Left lung (tissue), 4 donors: ENCODE measurements at regions not wholly inside any gene's neighbourhood (a gene's known extent, or its start where the extent isn't known, plus 50 kb on each side); places are given as distances from the start of the nearest gene placed in this dataset.

ENCODE experiments used
- ATAC-seq: fragments of 200-7000 bp; cut with Tn5 transposase; one replicate; pipeline ENCODE4 v1.9.1; 2020; ENCODE audit warnings: moderate library complexity
- DNase-seq, 4 donors: peaks; one replicate each; pipeline ENCODE4 v3.0.0-alpha.2; 2013 to 2020
- H3K27ac ChIP-seq, 2 donors: fragments of 200-600 bp; sonication (generic) in 1 of 2; one replicate each; pipeline versions ENCODE4 v1.5.0 to v1.8.0; 2020 to 2021
- H3K27me3 ChIP-seq, 2 donors: fragments of 200-600 bp; sonication (generic) in 1 of 2; one replicate each; pipeline versions ENCODE4 v1.5.0 to v1.8.0; 2020 to 2021
- H3K36me3 ChIP-seq, 2 donors: fragments of 200-600 bp; sonication (generic) in 1 of 2; one replicate each; pipeline versions ENCODE4 v1.5.0 to v1.8.0; 2020 to 2021
- H3K4me1 ChIP-seq, 2 donors: fragments of 200-600 bp; one replicate each; pipeline ENCODE4 v1.8.0; 2021
- H3K4me3 ChIP-seq, 2 donors: fragments of 200-600 bp; sonication (generic) in 1 of 2; one replicate each; pipeline versions ENCODE4 v1.5.0 to v1.8.0; 2020 to 2021; ENCODE audit warnings: mild to moderate bottlenecking in 1 of 2
- H3K9me3 ChIP-seq, 2 donors: fragments of 200-600 bp; sonication (generic) in 1 of 2; one replicate each; pipeline versions ENCODE4 v1.5.0 to v1.8.0; 2020 to 2021
- intact Hi-C, 2 donors: fragments of 100-400 bp; cut with DNase I; formaldehyde crosslinking; loops; one replicate each; pipeline versions ENCODE4 v1.11.2 to v1.14.2; 2022
- TF ChIP-seq, protein P1 (sequence below), 2 donors: fragments of 200-600 bp; sonication (generic) in 1 of 2; IDR thresholded peaks; one replicate each; pipeline versions ENCODE4 v1.5.0 to v1.8.0; 2021; ENCODE audit warnings: antibody characterized with exemption in 2 of 2
- donor health status: DM: no; HTN: yes; CAD: no.
- donor health status: DM: no; HTN: no; CAD: no.

DNA sequence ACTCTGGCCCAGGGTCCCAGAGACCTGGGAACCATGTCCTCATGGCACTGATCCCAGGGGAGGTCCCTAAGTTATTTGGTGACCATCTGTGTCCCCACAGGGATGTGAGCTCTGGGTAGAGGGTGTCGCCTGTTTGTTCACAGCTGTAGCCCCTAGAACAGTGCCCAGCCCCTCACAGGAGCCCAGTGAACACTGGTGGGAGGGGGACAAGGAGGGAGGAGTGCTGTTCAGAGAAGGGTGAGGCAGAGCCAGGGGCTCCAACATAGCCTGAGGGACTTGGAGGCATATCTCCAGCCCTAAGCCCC lies 450.4 kb downstream of the MATN1 start:
- peaks cover 0 to 2% of the 10 kb centered on the region in 2 donors for H3K9me3 ChIP-seq
- H3K4me1 ChIP-seq: no peaks in the 10 kb centered on the region
- no peak overlapping the region for H3K27ac ChIP-seq
- TF ChIP-seq, protein P1, sequence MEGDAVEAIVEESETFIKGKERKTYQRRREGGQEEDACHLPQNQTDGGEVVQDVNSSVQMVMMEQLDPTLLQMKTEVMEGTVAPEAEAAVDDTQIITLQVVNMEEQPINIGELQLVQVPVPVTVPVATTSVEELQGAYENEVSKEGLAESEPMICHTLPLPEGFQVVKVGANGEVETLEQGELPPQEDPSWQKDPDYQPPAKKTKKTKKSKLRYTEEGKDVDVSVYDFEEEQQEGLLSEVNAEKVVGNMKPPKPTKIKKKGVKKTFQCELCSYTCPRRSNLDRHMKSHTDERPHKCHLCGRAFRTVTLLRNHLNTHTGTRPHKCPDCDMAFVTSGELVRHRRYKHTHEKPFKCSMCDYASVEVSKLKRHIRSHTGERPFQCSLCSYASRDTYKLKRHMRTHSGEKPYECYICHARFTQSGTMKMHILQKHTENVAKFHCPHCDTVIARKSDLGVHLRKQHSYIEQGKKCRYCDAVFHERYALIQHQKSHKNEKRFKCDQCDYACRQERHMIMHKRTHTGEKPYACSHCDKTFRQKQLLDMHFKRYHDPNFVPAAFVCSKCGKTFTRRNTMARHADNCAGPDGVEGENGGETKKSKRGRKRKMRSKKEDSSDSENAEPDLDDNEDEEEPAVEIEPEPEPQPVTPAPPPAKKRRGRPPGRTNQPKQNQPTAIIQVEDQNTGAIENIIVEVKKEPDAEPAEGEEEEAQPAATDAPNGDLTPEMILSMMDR (IDR thresholded peaks at IDR 0.05): no peak
- H3K36me3 ChIP-seq: no peaks in the 10 kb centered on the region
- intact Hi-C loops: no loop called here
- peaks cover 0 to 16% of the 10 kb centered on the region in 2 donors for H3K27me3 ChIP-seq
- DNase-seq (no peak), ATAC-seq (no peak)
- no peak overlapping the region for H3K4me3 ChIP-seq

DNA sequence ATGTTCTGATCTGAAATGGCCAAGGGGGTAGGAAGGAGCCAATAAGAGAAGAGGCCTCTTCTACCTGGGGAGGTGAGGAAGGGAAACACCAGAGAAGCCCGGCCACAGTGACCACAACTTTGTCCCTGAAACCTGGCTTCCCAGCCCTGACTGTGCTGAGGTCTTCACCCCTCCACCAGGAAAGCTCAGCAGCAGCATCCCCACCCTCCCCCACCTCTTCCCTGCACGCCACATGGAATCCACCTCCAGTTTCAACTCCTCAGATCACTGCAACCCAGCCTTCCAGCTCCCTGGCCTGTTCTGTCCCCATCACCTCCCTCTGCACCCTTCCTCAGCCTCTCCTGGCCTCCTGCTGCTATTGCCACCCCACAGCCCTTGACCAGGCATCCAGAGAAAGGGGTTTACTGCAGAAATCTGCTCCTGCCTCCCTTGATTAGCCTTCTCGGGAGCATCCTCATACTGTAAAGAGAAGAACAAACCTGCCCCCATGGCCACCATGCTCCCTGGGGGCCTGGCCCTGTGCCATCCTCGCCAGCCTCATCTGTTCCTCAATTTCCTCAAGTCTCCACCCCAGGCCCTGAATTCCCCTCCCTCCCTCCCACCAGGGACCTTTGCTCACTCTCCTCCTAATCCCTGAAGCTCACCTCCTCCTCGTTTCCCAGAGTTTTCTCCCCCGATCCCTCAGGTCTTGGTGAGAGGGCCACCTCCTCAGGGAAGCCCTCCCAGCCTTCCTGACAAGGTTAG lies 450.9 kb downstream of the MATN1 start:
- no peak overlapping the region for H3K27ac ChIP-seq
- peaks cover 0 to 16% of the 10 kb centered on the region in 2 donors for H3K27me3 ChIP-seq
- no peak overlapping the region for H3K4me3 ChIP-seq
- TF ChIP-seq, protein P1 (IDR thresholded peaks at IDR 0.05): no peak
- H3K4me1 ChIP-seq: no peaks in the 10 kb centered on the region
- no peaks in the 10 kb centered on the region for H3K36me3 ChIP-seq
- no peak for DNase-seq
- H3K9me3 ChIP-seq: peaks cover 0 to 2% of the 10 kb centered on the region in 2 donors
- ATAC-seq: no peak
- intact Hi-C loops: no loop called here

GRCh38 chr1:30271401-30272276 lies 451.7 kb downstream of the MATN1 start:
- ATAC-seq (no peak), DNase-seq (no peak)
- H3K36me3 ChIP-seq: no peaks in the 10 kb centered on the region
- peaks cover 0 to 2% of the 10 kb centered on the region in 2 donors for H3K9me3 ChIP-seq
- H3K27me3 ChIP-seq: peaks cover 0 to 16% of the 10 kb centered on the region in 2 donors
- TF ChIP-seq, protein P1 (IDR thresholded peaks at IDR 0.05): no peak
- intact Hi-C loops: no loop called here
- H3K4me1 ChIP-seq: no peaks in the 10 kb centered on the region
- no peak overlapping the region for H3K4me3 ChIP-seq
- no peak overlapping the region for H3K27ac ChIP-seq

DNA sequence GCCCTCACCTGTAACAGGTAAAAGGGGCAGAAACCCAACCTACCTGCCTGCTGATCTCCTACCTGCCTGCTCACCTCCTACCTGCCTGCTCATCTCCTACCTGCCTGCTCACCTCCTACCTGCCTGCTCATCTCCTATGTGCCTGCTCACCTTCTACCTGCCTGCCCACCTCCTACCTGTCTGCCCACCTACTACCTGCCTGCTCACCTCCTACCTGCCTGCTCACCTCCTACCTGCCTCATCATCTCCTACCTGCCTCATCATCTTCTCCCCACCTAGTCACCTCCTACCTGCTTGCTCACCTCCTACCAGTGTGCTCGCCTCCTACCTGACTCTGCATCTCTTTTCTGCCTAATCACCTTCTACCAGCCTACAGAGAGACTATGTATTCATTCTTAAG lies 452.9 kb downstream of the MATN1 start:
- TF ChIP-seq, protein P1 (IDR thresholded peaks at IDR 0.05): no peak
- no peak overlapping the region for H3K4me3 ChIP-seq
- no peak for ATAC-seq
- no peak overlapping the region for H3K27ac ChIP-seq
- intact Hi-C loops: no loop called here
- H3K9me3 ChIP-seq: peaks cover 0 to 2% of the 10 kb centered on the region in 2 donors
- no peaks in the 10 kb centered on the region for H3K4me1 ChIP-seq
- H3K36me3 ChIP-seq: no peaks in the 10 kb centered on the region
- H3K27me3 ChIP-seq: peaks cover 0 to 13% of the 10 kb centered on the region in 2 donors
- no peak for DNase-seq
